Calu3 (cell line): ENCODE measurements at regions not wholly inside any gene's neighbourhood (a gene's known extent, or its start where the extent isn't known, plus 50 kb on each side); places are given as distances from the start of the nearest gene placed in this dataset.
"Not testable (repeated sequence)": the region's sequence is repeated elsewhere in the genome, so short reads cannot be mapped to it uniquely, and the experiment has no call there.

Experiments used
- BruUV-seq: library from RNA; stranded (reverse); fragments of 400-500 nt; replicated peaks from 2 replicates; lab custom pipeline; 2021; lab: Mats Ljungman, UMichigan
- CTCF ChIA-PET: fragments of 300-600 bp; sonication (Branson Sonifier 250); formaldehyde crosslinking; loops from one replicate; lab custom pipeline; 2022; ENCODE audit warnings: antibody characterized with exemption; lab: Charles Lee
- DNase-seq: peaks from one replicate; pipeline ENCODE4 v3.0.0; 2022
- H3K27ac Mint-ChIP-seq: one replicate; pipeline ENCODE4 v1.8.0; 2022; ENCODE audit warnings: mixed read lengths; ENCODE audit not compliant: unreplicated experiment
- H3K27me3 Mint-ChIP-seq: one replicate; pipeline ENCODE4 v1.8.0; 2022; ENCODE audit warnings: mixed read lengths; ENCODE audit not compliant: unreplicated experiment
- H3K36me3 Mint-ChIP-seq: one replicate; pipeline ENCODE4 v1.8.0; 2022; ENCODE audit warnings: mild to moderate bottlenecking, moderate library complexity, mixed read lengths; ENCODE audit not compliant: insufficient read depth, unreplicated experiment
- H3K4me1 Mint-ChIP-seq: one replicate; pipeline ENCODE4 v1.8.0; 2022; ENCODE audit warnings: mild to moderate bottlenecking, low read depth, mixed read lengths; ENCODE audit not compliant: unreplicated experiment
- H3K4me3 Mint-ChIP-seq: one replicate; pipeline ENCODE4 v1.8.0; 2022; ENCODE audit warnings: mild to moderate bottlenecking, low read depth, moderate library complexity, mixed read lengths; ENCODE audit not compliant: unreplicated experiment
- H3K9me3 Mint-ChIP-seq: one replicate; pipeline ENCODE4 v1.8.0; 2022; ENCODE audit warnings: low read depth, mixed read lengths; ENCODE audit not compliant: unreplicated experiment
- CTCF ChIP-seq: fragments of 200-600 bp; IDR thresholded peaks from one replicate; pipeline ENCODE4 v1.8.0; 2022; ENCODE audit warnings: antibody characterized with exemption; ENCODE audit not compliant: unreplicated experiment
- intact Hi-C: fragments of 100-400 bp; cut with micrococcal nuclease; formaldehyde crosslinking; loops from one replicate; pipeline ENCODE4 v1.10.0; 2022; ENCODE audit not compliant: unreplicated experiment

- CTCF ChIA-PET, result no interaction called here
- no peaks in the 10 kb centered on the region for H3K27me3 Mint-ChIP-seq
- no peaks in the 10 kb centered on the region for H3K9me3 Mint-ChIP-seq
- TF ChIP-seq CTCF, result no peak
- intact Hi-C loops, result no loop called here
- no peak for DNase-seq
- no TSS peak for BruUV-seq
- no peak overlapping the region for H3K27ac Mint-ChIP-seq
- H3K4me3 Mint-ChIP-seq, result no peak overlapping the region
- no peaks in the 10 kb centered on the region for H3K36me3 Mint-ChIP-seq
- no peaks in the 10 kb centered on the region for H3K4me1 Mint-ChIP-seq
Observed at GRCh38 chr2:66185497-66186054, 249.3 kb upstream of the MEIS1 start.

GRCh38 chr2:66177128-66177796, 257.7 kb upstream of the MEIS1 start:
- H3K27ac Mint-ChIP-seq, H3K9me3 Mint-ChIP-seq, H3K36me3 Mint-ChIP-seq, BruUV-seq, DNase-seq, H3K4me1 Mint-ChIP-seq, intact Hi-C loops, H3K4me3 Mint-ChIP-seq, H3K27me3 Mint-ChIP-seq, CTCF ChIA-PET: not testable (repeated sequence)

GRCh38 chr2:66174491-66174890, 260.4 kb upstream of the MEIS1 start:
- Mint-ChIP-seq H3K27me3 (no peaks in the 10 kb centered on the region), H3K36me3 (no peaks in the 10 kb centered on the region), H3K4me3 (no peak overlapping the region), H3K27ac (no peak overlapping the region), H3K4me1 (no peaks in the 10 kb centered on the region), H3K9me3 (peaks cover 2% of the 10 kb centered on the region)
- CTCF ChIA-PET, result no interaction called here
- BruUV-seq, result no TSS peak
- no peak for DNase-seq
- no peak for TF ChIP-seq CTCF
- intact Hi-C loops, result no loop called here

- BruUV-seq, result no TSS peak
- no peaks in the 10 kb centered on the region for H3K36me3 Mint-ChIP-seq
- intact Hi-C loops, result no loop called here
- no peak overlapping the region for H3K4me3 Mint-ChIP-seq
- CTCF ChIA-PET, result no interaction called here
- DNase-seq, result no peak
- H3K9me3 Mint-ChIP-seq, result peaks cover 2% of the 10 kb centered on the region
- no peak for TF ChIP-seq CTCF
- H3K4me1 Mint-ChIP-seq, result no peaks in the 10 kb centered on the region
- no peak overlapping the region for H3K27ac Mint-ChIP-seq
- H3K27me3 Mint-ChIP-seq, result no peaks in the 10 kb centered on the region
Observed at GRCh38 chr2:66173645-66174044, 261.3 kb upstream of the MEIS1 start.

- intact Hi-C loops, result no loop called here
- BruUV-seq, result no TSS peak
Observed at GRCh38 chr2:66171530-66171929, 263.4 kb upstream of the MEIS1 start.

More at GRCh38 chr2:66171530-66171929, 263.4 kb upstream of the MEIS1 start:
- CTCF ChIA-PET, result no interaction called here
- no peak for TF ChIP-seq CTCF
- Mint-ChIP-seq H3K36me3 (no peaks in the 10 kb centered on the region), H3K4me3 (no peak overlapping the region), H3K4me1 (no peaks in the 10 kb centered on the region), H3K9me3 (no peaks in the 10 kb centered on the region), H3K27ac (no peak overlapping the region), H3K27me3 (no peaks in the 10 kb centered on the region)
- no peak for DNase-seq
